Heart left ventricle (tissue), 13 donors: ENCODE measurements at regions not wholly inside any gene's neighbourhood (a gene's known extent, or its start where the extent isn't known, plus 50 kb on each side); places are given as distances from the start of the nearest gene placed in this dataset.

ENCODE experiments used
- CTCF ChIP-seq, 12 donors: fragments of 200-600 bp; sonication (generic) in 4 of 12; IDR thresholded peaks; one replicate each; pipeline versions ENCODE4 v1.5.0 to v1.8.0; 2018 to 2022; ENCODE audit warnings: antibody characterized with exemption in 12 of 12, mild to moderate bottlenecking in 5 of 12
- POLR2A ChIP-seq, 2 donors: fragments of 450-650 bp; IDR thresholded peaks; one replicate each; pipeline ENCODE4 v1.6.1; 2017; ENCODE audit warnings: antibody characterized with exemption in 2 of 2, mild to moderate bottlenecking in 2 of 2, moderate library complexity in 2 of 2
- donor health status: ischemic (EF 13 %, LVEDD 7.1; RV severe dilation, severe dysfunction).
- donor health status: DM: no; HTN: yes; CAD: no.
- donor health status: DM: no; HTN: no; CAD: no.
- donor health status: ischemic (EF 25% LVEDD 6.9; RV normal size, moderate dysfunction).
- donor health status: ischemic (EF 25% LVEDD 5.7; RV mildly dilated, moderate dysfunction).
- donor health status: ischemic (EF 35%, LVEDD 5.7; RV mildly dilated, moderate dysfunction).
- donor health status: nonischemic (EF 11% LVEDD 7.7; RV severe dilation, severe dysfunction).
- donor health status: DM: yes; HTN: yes; CAD: no.
- donor health status: PGD.
- donor health status: ischemic (EF 29% LVEDD 5.4; RV normal size, mild dysfunction).
- donor health status: nonischemic (EF 23%, LVEDD 6.1; RV moderate dilation, normal function).

GRCh38 chr18:44629406-44629805, 51.3 kb upstream of the SETBP1 start:
- no peak for TF ChIP-seq CTCF (IDR thresholded peaks at IDR 0.05)
- TF ChIP-seq POLR2A (IDR thresholded peaks at IDR 0.05), result no peak
